ENCODE measurements at regions not wholly inside any gene's neighbourhood (a gene's known extent, or its start where the extent isn't known, plus 50 kb on each side); places are given as distances from the start of the nearest gene placed in this dataset.
A peak's percentile ranks its signal among the peaks of the same experiment; 100 is the strongest.

- DNase-seq, result peak; percentile 69
- ATAC-seq, result peak; percentile 69 to 78
- intact Hi-C loops (cut with DNase I), result loop anchor here (2.0 to 10.0 kb wide), 5 partner anchors 150 to 1700 kb away; partner anchors contain the start of gene MAFB (in 1 of the 2)
Observed at GRCh38 chr20:39264506-39265172, 302.5 kb downstream of the DHX35 start.

- ATAC-seq, result no peak
- intact Hi-C loops (cut with DNase I), result loop anchor here (10.0 kb wide), 4 partner anchors 148 to 1702 kb away; partner anchors contain the start of gene MAFB (in 1 of the 2)
Observed at GRCh38 chr20:39263076-39263475, 300.9 kb downstream of the DHX35 start.

GRCh38 chr20:39259808-39260207, 297.7 kb downstream of the DHX35 start:
- no peak for DNase-seq

More at GRCh38 chr20:39263076-39263475, 300.9 kb downstream of the DHX35 start:
- no peak for DNase-seq

GRCh38 chr20:39259010-39259803, 297.1 kb downstream of the DHX35 start:
- no peak for DNase-seq
- intact Hi-C loops (cut with DNase I), result no loop called here
- ATAC-seq, result no peak

More at GRCh38 chr20:39259808-39260207, 297.7 kb downstream of the DHX35 start:
- ATAC-seq, result no peak
- intact Hi-C loops (cut with DNase I), result loop anchor here (10.0 kb wide), 4 partner anchors 145 to 1705 kb away; partner anchors contain the start of gene MAFB (in 1 of the 2)

- intact Hi-C loops (cut with DNase I), result no loop called here
- no peak for DNase-seq
- no peak for ATAC-seq
Observed at GRCh38 chr20:39258253-39258652, 296.1 kb downstream of the DHX35 start.

GRCh38 chr20:39253051-39253755, 291.1 kb downstream of the DHX35 start:
- DNase-seq (no peak), ATAC-seq (no peak)
- intact Hi-C loops (cut with DNase I), result no loop called here

GRCh38 chr20:39252035-39252434, 289.9 kb downstream of the DHX35 start:
- no peak for DNase-seq
- intact Hi-C loops (cut with DNase I), result no loop called here
- ATAC-seq, result no peak

- DNase-seq (no peak), ATAC-seq (no peak)
- intact Hi-C loops (cut with DNase I), result no loop called here
Observed at GRCh38 chr20:39249798-39250197, 287.7 kb downstream of the DHX35 start.

GRCh38 chr20:39248862-39249485, 286.8 kb downstream of the DHX35 start:
- DNase-seq, result no peak
- intact Hi-C loops (cut with DNase I), result no loop called here
- no peak for ATAC-seq

GRCh38 chr20:39248171-39248861, 286.2 kb downstream of the DHX35 start:
- no peak for DNase-seq
- intact Hi-C loops (cut with DNase I), result no loop called here
- ATAC-seq, result no peak

GRCh38 chr20:39246436-39246835, 284.3 kb downstream of the DHX35 start:
- ATAC-seq (no peak), DNase-seq (no peak)
- intact Hi-C loops (cut with DNase I), result no loop called here

- ATAC-seq, result no peak
Observed at GRCh38 chr20:39245685-39246311, 283.7 kb downstream of the DHX35 start.

GRCh38 chr20:39243962-39244361, 281.8 kb downstream of the DHX35 start:
- intact Hi-C loops (cut with DNase I), result no loop called here
- ATAC-seq, result no peak
- DNase-seq, result no peak

More at GRCh38 chr20:39245685-39246311, 283.7 kb downstream of the DHX35 start:
- intact Hi-C loops (cut with DNase I), result no loop called here
- no peak for DNase-seq

- ATAC-seq, result no peak
- intact Hi-C loops (cut with DNase I), result no loop called here
- no peak for DNase-seq
Observed at GRCh38 chr20:39242614-39243013, 280.5 kb downstream of the DHX35 start.

GRCh38 chr20:39234520-39235095, 272.5 kb downstream of the DHX35 start:
- ATAC-seq (no peak), DNase-seq (no peak)
- intact Hi-C loops (cut with DNase I), result no loop called here

- DNase-seq (no peak), ATAC-seq (no peak)
- intact Hi-C loops (cut with DNase I), result no loop called here
Observed at GRCh38 chr20:39233755-39234154, 271.6 kb downstream of the DHX35 start.

GRCh38 chr20:39227416-39227815, 265.3 kb downstream of the DHX35 start:
- no peak for DNase-seq
- intact Hi-C loops (cut with DNase I), result no loop called here
- ATAC-seq, result no peak

GRCh38 chr20:39225978-39226377, 263.8 kb downstream of the DHX35 start:
- ATAC-seq, result no peak
- intact Hi-C loops (cut with DNase I), result no loop called here
- no peak for DNase-seq
